ENCODE measurements at regions not wholly inside any gene's neighbourhood (a gene's known extent, or its start where the extent isn't known, plus 50 kb on each side); places are given as distances from the start of the nearest gene placed in this dataset.

GRCh38 chr13:99782669-99783068 lies 188.9 kb downstream of the ZIC5 start:
- H3K79me2 ChIP-seq (ENCODE audit: control insufficient read depth, low read length), result no peaks in the 10 kb centered on the region

GRCh38 chr13:99778500-99778899 lies 193.1 kb downstream of the ZIC5 start:
- Histone ChIP-seq H3K9me3 (ENCODE audit: control insufficient read depth, insufficient read depth, low read length) (no peaks in the 10 kb centered on the region), H4K20me1 (ENCODE audit: control insufficient read depth, insufficient read depth, low read depth, low read length) (no peaks in the 10 kb centered on the region), H3K27ac (ENCODE audit: low read depth, low read length) (no peak overlapping the region), H3K36me3 (ENCODE audit: control insufficient read depth, low read length) (no peaks in the 10 kb centered on the region), H3K4me2 (ENCODE audit: low read length) (no peak overlapping the region), H3K27me3 (ENCODE audit: control insufficient read depth, low read length) (no peaks in the 10 kb centered on the region), H3K9me2 (replicated peaks; ENCODE audit: control insufficient read depth, low read length) (no peaks in the 10 kb centered on the region), H3K4me1 (ENCODE audit: control insufficient read depth, low read length) (peaks cover 6% of the 10 kb centered on the region; the same call in 1 of the 2 replicates), H3K79me2 (ENCODE audit: control insufficient read depth, low read length) (no peaks in the 10 kb centered on the region), H3K4me3 (ENCODE audit: low read length) (no peak overlapping the region), H3F3A (ENCODE audit: control insufficient read depth, insufficient read depth) (no peaks in the 10 kb centered on the region)
- TF ChIP-seq EZH2phosphoT487 (IDR thresholded peaks at IDR 0.05; ENCODE audit: borderline replicate concordance, low read length) (no peak), CTCF (IDR thresholded peaks at IDR 0.05; ENCODE audit: low read depth, low read length, poor library complexity, severe bottlenecking) (no peak)

More at GRCh38 chr13:99782669-99783068, 188.9 kb downstream of the ZIC5 start:
- Histone ChIP-seq H3K4me1 (ENCODE audit: control insufficient read depth, low read length) (no peaks in the 10 kb centered on the region), H3K9me3 (ENCODE audit: control insufficient read depth, insufficient read depth, low read length) (no peaks in the 10 kb centered on the region), H4K20me1 (ENCODE audit: control insufficient read depth, insufficient read depth, low read depth, low read length) (no peaks in the 10 kb centered on the region), H3K4me2 (ENCODE audit: low read length) (no peak overlapping the region), H3K36me3 (ENCODE audit: control insufficient read depth, low read length) (no peaks in the 10 kb centered on the region), H3K4me3 (ENCODE audit: low read length) (no peak overlapping the region), H3K27me3 (ENCODE audit: control insufficient read depth, low read length) (no peaks in the 10 kb centered on the region), H3K27ac (ENCODE audit: low read depth, low read length) (no peak overlapping the region), H3F3A (ENCODE audit: control insufficient read depth, insufficient read depth) (no peaks in the 10 kb centered on the region), H3K9me2 (replicated peaks; ENCODE audit: control insufficient read depth, low read length) (no peaks in the 10 kb centered on the region)
- TF ChIP-seq EZH2phosphoT487 (IDR thresholded peaks at IDR 0.05; ENCODE audit: borderline replicate concordance, low read length) (no peak), CTCF (IDR thresholded peaks at IDR 0.05; ENCODE audit: low read depth, low read length, poor library complexity, severe bottlenecking) (no peak)

GRCh38 chr13:99777873-99778272 lies 193.7 kb downstream of the ZIC5 start:
- TF ChIP-seq EZH2phosphoT487 (IDR thresholded peaks at IDR 0.05; ENCODE audit: borderline replicate concordance, low read length) (no peak), CTCF (IDR thresholded peaks at IDR 0.05; ENCODE audit: low read depth, low read length, poor library complexity, severe bottlenecking) (no peak)
- no peak overlapping the region for H3K27ac ChIP-seq (ENCODE audit: low read depth, low read length)
- no peak overlapping the region for H3K4me3 ChIP-seq (ENCODE audit: low read length)
- H3K4me2 ChIP-seq (ENCODE audit: low read length), result no peak overlapping the region
- peaks cover 6% of the 10 kb centered on the region; the same call in 1 of the 2 replicates for H3K4me1 ChIP-seq (ENCODE audit: control insufficient read depth, low read length)
- H3F3A ChIP-seq (ENCODE audit: control insufficient read depth, insufficient read depth), result no peaks in the 10 kb centered on the region
- no peaks in the 10 kb centered on the region for H3K9me3 ChIP-seq (ENCODE audit: control insufficient read depth, insufficient read depth, low read length)
- no peaks in the 10 kb centered on the region for H3K9me2 ChIP-seq (replicated peaks; ENCODE audit: control insufficient read depth, low read length)
- no peaks in the 10 kb centered on the region for H3K36me3 ChIP-seq (ENCODE audit: control insufficient read depth, low read length)
- H3K79me2 ChIP-seq (ENCODE audit: control insufficient read depth, low read length), result no peaks in the 10 kb centered on the region
- no peaks in the 10 kb centered on the region for H3K27me3 ChIP-seq (ENCODE audit: control insufficient read depth, low read length)
- H4K20me1 ChIP-seq (ENCODE audit: control insufficient read depth, insufficient read depth, low read depth, low read length), result no peaks in the 10 kb centered on the region
